OCI-LY7 (cell line): ENCODE measurements at regions not wholly inside any gene's neighbourhood (a gene's known extent, or its start where the extent isn't known, plus 50 kb on each side); places are given as distances from the start of the nearest gene placed in this dataset.

ENCODE experiments used
- BruUV-seq: library from RNA; stranded (reverse); fragments of 400-500 nt; replicated peaks from 2 replicates; lab custom pipeline; 2021; lab: Mats Ljungman, UMichigan
- CTCF ChIA-PET: fragments of 300-600 bp; sonication (Branson Sonifier 250); formaldehyde crosslinking; loops from one replicate; lab custom pipeline; 2022; ENCODE audit warnings: antibody characterized with exemption; ENCODE audit not compliant: unreplicated experiment; lab: Charles Lee
- POLR2A ChIA-PET: fragments of 300-600 bp; sonication (Branson Sonifier 250); formaldehyde crosslinking; loops from one replicate; lab custom pipeline; 2022; ENCODE audit warnings: antibody characterized with exemption; lab: Charles Lee
- DNase-seq: peaks from one replicate; pipeline ENCODE4 v3.0.0-alpha.2; 2015; ENCODE audit warnings: low spot score
- H2AFZ ChIP-seq: fragments of 200-600 bp; sonication (generic), shearing (Covaris generic); 2 replicates; pipeline ENCODE4 v1.6.1; 2014; ENCODE audit warnings: mild to moderate bottlenecking, antibody characterized with exemption, low read length, moderate library complexity
- H3K27ac ChIP-seq: fragments of 200-600 bp; sonication (generic); 2 replicates; pipeline ENCODE4 v1.5.1; 2014; ENCODE audit warnings: mixed run types, low read depth, mild to moderate bottlenecking, moderate library complexity, low read length, inconsistent platforms; ENCODE audit not compliant: poor library complexity, severe bottlenecking
- H3K36me3 ChIP-seq: fragments of 200-600 bp; sonication (generic); 2 replicates; pipeline ENCODE4 v1.6.1; 2014; ENCODE audit warnings: mild to moderate bottlenecking, antibody characterized with exemption, low read length, moderate library complexity, mixed read lengths; ENCODE audit not compliant: insufficient read depth
- H3K4me1 ChIP-seq: fragments of 200-600 bp; sonication (generic); 2 replicates; pipeline ENCODE4 v1.5.1; 2014; ENCODE audit warnings: mild to moderate bottlenecking, low read length; ENCODE audit not compliant: insufficient read depth, poor library complexity, severe bottlenecking
- H3K4me2 ChIP-seq: fragments of 200-600 bp; sonication (generic); 2 replicates; pipeline ENCODE4 v1.6.1; 2014; ENCODE audit warnings: mild to moderate bottlenecking, low read length
- H3K4me3 ChIP-seq: fragments of 200-600 bp; sonication (generic); 2 replicates; pipeline ENCODE4 v1.5.1; 2014; ENCODE audit warnings: mild to moderate bottlenecking, low read depth, low read length; ENCODE audit not compliant: poor library complexity, severe bottlenecking
- H3K79me2 ChIP-seq: fragments of 200-600 bp; sonication (generic); 2 replicates; pipeline ENCODE4 v1.6.1; 2016; ENCODE audit warnings: low read depth, mild to moderate bottlenecking, low read length, moderate library complexity, mixed read lengths; ENCODE audit not compliant: insufficient read depth
- H3K9me2 ChIP-seq: fragments of 200-600 bp; sonication (generic); 2 replicates; pipeline ENCODE4 v1.6.1; 2016; ENCODE audit warnings: mild to moderate bottlenecking, low read length, mixed read lengths; ENCODE audit not compliant: insufficient read depth
- H3K9me3 ChIP-seq: fragments of 200-600 bp; sonication (generic); 2 replicates; pipeline ENCODE4 v1.6.1; 2014; ENCODE audit warnings: mild to moderate bottlenecking, mixed run types, low read length, mixed read lengths
- H4K20me1 ChIP-seq: fragments of 200-600 bp; sonication (generic); 2 replicates; pipeline ENCODE4 v1.6.1; 2014; ENCODE audit warnings: mild to moderate bottlenecking, antibody characterized with exemption, low read length, moderate library complexity, mixed read lengths; ENCODE audit not compliant: insufficient read depth
- EZH2phosphoT487 ChIP-seq: fragments of 200-600 bp; sonication (generic); IDR thresholded peaks from 2 replicates; pipeline ENCODE4 v1.6.1; 2018; ENCODE audit warnings: low read depth, borderline replicate concordance, mild to moderate bottlenecking, mixed run types, antibody characterized with exemption, low read length, moderate library complexity, mixed read lengths
- intact Hi-C: fragments of 100-400 bp; cut with micrococcal nuclease; formaldehyde crosslinking; loops from one replicate; pipeline ENCODE4 v1.10.0; 2022; ENCODE audit not compliant: unreplicated experiment
- TF ChIP-seq, protein P1 (sequence below): fragments of 200-600 bp; sonication (generic); conservative IDR thresholded peaks from 2 replicates; pipeline ENCODE4 v1.5.1; 2014; ENCODE audit warnings: mild to moderate bottlenecking, antibody characterized with exemption, low read length, moderate library complexity, mixed read lengths

DNA sequence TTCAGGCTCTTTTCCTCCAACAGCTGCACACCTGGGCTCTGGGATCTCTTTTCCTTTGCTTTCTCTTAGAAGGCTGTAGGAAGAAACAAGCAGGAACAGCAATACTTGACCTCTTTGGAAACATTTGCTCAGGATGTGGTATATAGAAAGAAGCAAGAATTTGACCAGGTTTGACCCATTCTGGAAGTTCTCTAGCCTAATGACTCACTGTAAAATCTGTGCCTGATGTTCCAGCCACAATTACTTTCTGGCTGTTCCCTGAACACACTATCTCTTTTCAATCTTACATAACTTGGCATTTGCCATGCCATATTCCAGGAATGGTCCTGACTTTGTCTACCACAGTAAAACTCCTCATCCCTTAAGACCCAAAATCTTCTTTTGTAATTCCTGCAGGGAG, 419.9 kb upstream of the DAB1 start:
- ChIA-PET POLR2A (no interaction called here), CTCF (no interaction called here)
- DNase-seq: no peak
- H2AFZ ChIP-seq: no peak overlapping the region
- no peaks in the 10 kb centered on the region for H3K9me3 ChIP-seq
- intact Hi-C loops: no loop called here
- no peaks in the 10 kb centered on the region for H3K4me1 ChIP-seq
- BruUV-seq: no TSS peak
- no peaks in the 10 kb centered on the region for H3K79me2 ChIP-seq
- H4K20me1 ChIP-seq: no peaks in the 10 kb centered on the region
- H3K9me2 ChIP-seq: no peaks in the 10 kb centered on the region
- no peak overlapping the region for H3K4me2 ChIP-seq
- H3K27ac ChIP-seq: no peak overlapping the region
- no peak overlapping the region for H3K4me3 ChIP-seq
- H3K36me3 ChIP-seq: no peaks in the 10 kb centered on the region
- no peak for TF ChIP-seq EZH2phosphoT487
- TF ChIP-seq, protein P1, sequence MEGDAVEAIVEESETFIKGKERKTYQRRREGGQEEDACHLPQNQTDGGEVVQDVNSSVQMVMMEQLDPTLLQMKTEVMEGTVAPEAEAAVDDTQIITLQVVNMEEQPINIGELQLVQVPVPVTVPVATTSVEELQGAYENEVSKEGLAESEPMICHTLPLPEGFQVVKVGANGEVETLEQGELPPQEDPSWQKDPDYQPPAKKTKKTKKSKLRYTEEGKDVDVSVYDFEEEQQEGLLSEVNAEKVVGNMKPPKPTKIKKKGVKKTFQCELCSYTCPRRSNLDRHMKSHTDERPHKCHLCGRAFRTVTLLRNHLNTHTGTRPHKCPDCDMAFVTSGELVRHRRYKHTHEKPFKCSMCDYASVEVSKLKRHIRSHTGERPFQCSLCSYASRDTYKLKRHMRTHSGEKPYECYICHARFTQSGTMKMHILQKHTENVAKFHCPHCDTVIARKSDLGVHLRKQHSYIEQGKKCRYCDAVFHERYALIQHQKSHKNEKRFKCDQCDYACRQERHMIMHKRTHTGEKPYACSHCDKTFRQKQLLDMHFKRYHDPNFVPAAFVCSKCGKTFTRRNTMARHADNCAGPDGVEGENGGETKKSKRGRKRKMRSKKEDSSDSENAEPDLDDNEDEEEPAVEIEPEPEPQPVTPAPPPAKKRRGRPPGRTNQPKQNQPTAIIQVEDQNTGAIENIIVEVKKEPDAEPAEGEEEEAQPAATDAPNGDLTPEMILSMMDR: no peak

DNA sequence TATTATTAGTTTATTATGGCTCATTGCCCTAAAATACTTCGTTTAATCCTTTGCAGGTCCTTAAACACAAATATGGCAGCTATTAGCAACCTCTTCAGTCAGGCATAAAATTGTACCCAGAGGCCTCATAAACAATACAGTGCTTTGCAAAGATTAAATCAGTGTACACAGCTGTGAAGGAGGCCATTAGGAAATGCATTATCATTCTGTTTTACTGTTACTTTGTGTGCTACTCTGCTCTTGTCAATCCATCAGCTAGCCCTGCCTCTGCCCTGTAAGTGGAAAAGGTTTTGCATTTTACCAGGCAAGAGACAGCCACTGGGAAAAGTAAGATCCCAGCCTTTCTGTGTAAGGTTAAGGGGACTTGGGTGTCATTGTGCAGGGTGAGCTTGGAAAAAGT, 415.7 kb upstream of the DAB1 start:
- Histone ChIP-seq H3K4me2 (no peak overlapping the region), H3K4me1 (no peaks in the 10 kb centered on the region), H3K36me3 (no peaks in the 10 kb centered on the region), H3K9me2 (no peaks in the 10 kb centered on the region), H3K27ac (no peak overlapping the region), H2AFZ (no peak overlapping the region), H3K9me3 (no peaks in the 10 kb centered on the region), H3K79me2 (no peaks in the 10 kb centered on the region), H4K20me1 (no peaks in the 10 kb centered on the region), H3K4me3 (no peak overlapping the region)
- POLR2A ChIA-PET: no interaction called here
- TF ChIP-seq, protein P1: no peak
- TF ChIP-seq EZH2phosphoT487: no peak
- no peak for DNase-seq
- CTCF ChIA-PET: no interaction called here
- intact Hi-C loops: no loop called here
- BruUV-seq: no TSS peak

DNA sequence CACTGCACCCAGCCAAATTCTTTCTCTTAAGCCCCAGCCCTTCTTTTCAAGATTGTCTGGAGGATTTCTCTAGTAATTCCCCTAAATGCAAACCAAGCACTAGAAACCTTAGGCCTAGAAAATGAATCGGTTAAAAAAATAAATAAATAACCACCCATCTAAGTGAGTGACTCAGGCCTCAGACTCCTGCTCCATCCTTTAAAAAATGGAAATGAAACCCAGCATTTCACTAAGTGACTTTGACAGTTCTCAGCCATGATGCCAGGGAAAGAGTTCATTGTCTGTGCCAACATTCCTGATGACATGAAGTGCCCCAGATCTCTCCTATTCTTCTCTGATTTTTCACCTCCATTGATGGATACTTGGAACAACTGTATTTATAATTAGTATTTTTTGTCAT, 415.2 kb upstream of the DAB1 start:
- CTCF ChIA-PET: no interaction called here
- H3K4me3 ChIP-seq: no peak overlapping the region

More for the DNA sequence above, 415.2 kb upstream of the DAB1 start:
- Histone ChIP-seq H3K4me1 (no peaks in the 10 kb centered on the region), H3K79me2 (no peaks in the 10 kb centered on the region), H3K36me3 (no peaks in the 10 kb centered on the region), H3K9me2 (no peaks in the 10 kb centered on the region), H3K27ac (no peak overlapping the region), H2AFZ (no peak overlapping the region), H4K20me1 (no peaks in the 10 kb centered on the region), H3K9me3 (no peaks in the 10 kb centered on the region), H3K4me2 (no peak overlapping the region)
- intact Hi-C loops: no loop called here
- no peak for TF ChIP-seq EZH2phosphoT487
- TF ChIP-seq, protein P1: no peak
- DNase-seq: no peak
- POLR2A ChIA-PET: no interaction called here
- no TSS peak for BruUV-seq
